OCI-LY3 (cell line): ENCODE measurements at regions not wholly inside any gene's neighbourhood (a gene's known extent, or its start where the extent isn't known, plus 50 kb on each side); places are given as distances from the start of the nearest gene placed in this dataset.

ENCODE experiments used
- CTCF ChIP-seq: fragments of 200-600, 300-600 bp; sonication (generic); IDR thresholded peaks from 2 replicates; pipeline ENCODE4 v1.5.1; 2014; ENCODE audit warnings: antibody characterized with exemption, low read length, low read depth
- EZH2phosphoT487 ChIP-seq: fragments of 200-600 bp; shearing (Covaris generic); IDR thresholded peaks from 2 replicates; pipeline ENCODE4 v1.6.1; 2018; ENCODE audit warnings: antibody characterized with exemption, mixed run types, low read depth

- no peak for TF ChIP-seq CTCF
- TF ChIP-seq EZH2phosphoT487, result no peak
Measured at GRCh38 chr9:91056917-91057316, 255.3 kb downstream of the SYK start.
